Type B pancreatic cell (in vitro differentiated cells): ENCODE measurements at regions not wholly inside any gene's neighbourhood (a gene's known extent, or its start where the extent isn't known, plus 50 kb on each side); places are given as distances from the start of the nearest gene placed in this dataset.

Source experiments
- DNase-seq: peaks from one replicate; pipeline ENCODE4 v3.0.0; 2021; ENCODE audit warnings: mixed read lengths; ENCODE audit not compliant: unreplicated experiment; ENCODE audit errors: extremely low spot score
- H3K27ac Mint-ChIP-seq: 2 replicates; pipeline ENCODE4 v1.8.0; 2021; ENCODE audit warnings: mild to moderate bottlenecking, mixed read lengths
- H3K27me3 Mint-ChIP-seq: 2 replicates; pipeline ENCODE4 v1.8.0; 2021; ENCODE audit warnings: mixed read lengths
- H3K36me3 Mint-ChIP-seq: 2 replicates; pipeline ENCODE4 v1.8.0; 2021; ENCODE audit warnings: mixed read lengths
- H3K4me1 Mint-ChIP-seq: one replicate; pipeline ENCODE4 v1.8.0; 2021; ENCODE audit warnings: mixed read lengths; ENCODE audit not compliant: unreplicated experiment
- H3K4me3 Mint-ChIP-seq: 2 replicates; pipeline ENCODE4 v1.8.0; 2021; ENCODE audit warnings: mild to moderate bottlenecking, mixed read lengths
- H3K9me3 Mint-ChIP-seq: 2 replicates; pipeline ENCODE4 v1.8.0; 2021; ENCODE audit warnings: mixed read lengths
- CTCF ChIP-seq: fragments of 200-600 bp; sonication (generic); conservative IDR thresholded peaks from 2 replicates; pipeline ENCODE4 v1.5.0; 2021; ENCODE audit warnings: antibody characterized with exemption, mild to moderate bottlenecking

- Mint-ChIP-seq H3K27ac (no peak overlapping the region), H3K4me3 (no peak overlapping the region), H3K36me3 (no peaks in the 10 kb centered on the region), H3K4me1 (peaks cover 8% of the 10 kb centered on the region), H3K27me3 (no peaks in the 10 kb centered on the region), H3K9me3 (peaks cover 4% of the 10 kb centered on the region)
- no peak for TF ChIP-seq CTCF
- no peak for DNase-seq
Measured at GRCh38 chr11:22516111-22516510, 109.5 kb downstream of the FANCF start.

GRCh38 chr11:22512457-22512856 is 113.2 kb downstream of the FANCF start:
- TF ChIP-seq CTCF, result no peak
- H3K4me3 Mint-ChIP-seq, result no peak overlapping the region
- H3K27me3 Mint-ChIP-seq, result no peaks in the 10 kb centered on the region
- DNase-seq, result no peak
- H3K9me3 Mint-ChIP-seq, result peaks cover 4% of the 10 kb centered on the region
- H3K27ac Mint-ChIP-seq, result no peak overlapping the region
- H3K4me1 Mint-ChIP-seq, result peaks cover 29% of the 10 kb centered on the region
- no peaks in the 10 kb centered on the region for H3K36me3 Mint-ChIP-seq

GRCh38 chr11:22510741-22511140 is 114.9 kb downstream of the FANCF start:
- H3K27ac Mint-ChIP-seq, result no peak overlapping the region
- no peaks in the 10 kb centered on the region for H3K27me3 Mint-ChIP-seq
- H3K9me3 Mint-ChIP-seq, result peaks cover 4% of the 10 kb centered on the region
- no peak for TF ChIP-seq CTCF
- H3K4me1 Mint-ChIP-seq, result peaks cover 29% of the 10 kb centered on the region
- no peak for DNase-seq
- H3K4me3 Mint-ChIP-seq, result no peak overlapping the region
- no peaks in the 10 kb centered on the region for H3K36me3 Mint-ChIP-seq

- DNase-seq, result no peak
- no peak for TF ChIP-seq CTCF
- peaks cover 4% of the 10 kb centered on the region for H3K9me3 Mint-ChIP-seq
- no peaks in the 10 kb centered on the region for H3K27me3 Mint-ChIP-seq
- no peaks in the 10 kb centered on the region for H3K36me3 Mint-ChIP-seq
- H3K27ac Mint-ChIP-seq, result no peak overlapping the region
- H3K4me3 Mint-ChIP-seq, result no peak overlapping the region
- peaks cover 29% of the 10 kb centered on the region for H3K4me1 Mint-ChIP-seq
Measured at GRCh38 chr11:22510010-22510409, 115.6 kb downstream of the FANCF start.

GRCh38 chr11:22508665-22509064 is 117.0 kb downstream of the FANCF start:
- Mint-ChIP-seq H3K27ac (no peak overlapping the region), H3K4me3 (peak overlapping the region; percentile 61), H3K36me3 (no peaks in the 10 kb centered on the region), H3K27me3 (no peaks in the 10 kb centered on the region), H3K9me3 (peaks cover under 1% of the 10 kb centered on the region), H3K4me1 (peaks cover 29% of the 10 kb centered on the region)
- TF ChIP-seq CTCF, result no peak
- no peak for DNase-seq

GRCh38 chr11:22497474-22497873 is 128.1 kb downstream of the FANCF start:
- Mint-ChIP-seq H3K4me3 (no peak overlapping the region), H3K36me3 (no peaks in the 10 kb centered on the region), H3K27ac (no peak overlapping the region), H3K27me3 (no peaks in the 10 kb centered on the region), H3K4me1 (peaks cover 9% of the 10 kb centered on the region), H3K9me3 (no peaks in the 10 kb centered on the region)
- no peak for TF ChIP-seq CTCF
- no peak for DNase-seq
